Type B pancreatic cell (in vitro differentiated cells): ENCODE measurements at regions not wholly inside any gene's neighbourhood (a gene's known extent, or its start where the extent isn't known, plus 50 kb on each side); places are given as distances from the start of the nearest gene placed in this dataset.

Source experiments
- DNase-seq: peaks from one replicate; pipeline ENCODE4 v3.0.0; 2021; ENCODE audit warnings: mixed read lengths; ENCODE audit not compliant: unreplicated experiment; ENCODE audit errors: extremely low spot score
- H3K27ac Mint-ChIP-seq: 2 replicates; pipeline ENCODE4 v1.8.0; 2021; ENCODE audit warnings: mild to moderate bottlenecking, mixed read lengths
- H3K27me3 Mint-ChIP-seq: 2 replicates; pipeline ENCODE4 v1.8.0; 2021; ENCODE audit warnings: mixed read lengths
- H3K36me3 Mint-ChIP-seq: 2 replicates; pipeline ENCODE4 v1.8.0; 2021; ENCODE audit warnings: mixed read lengths
- H3K4me1 Mint-ChIP-seq: one replicate; pipeline ENCODE4 v1.8.0; 2021; ENCODE audit warnings: mixed read lengths; ENCODE audit not compliant: unreplicated experiment
- H3K4me3 Mint-ChIP-seq: 2 replicates; pipeline ENCODE4 v1.8.0; 2021; ENCODE audit warnings: mild to moderate bottlenecking, mixed read lengths
- H3K9me3 Mint-ChIP-seq: 2 replicates; pipeline ENCODE4 v1.8.0; 2021; ENCODE audit warnings: mixed read lengths
- CTCF ChIP-seq: fragments of 200-600 bp; sonication (generic); conservative IDR thresholded peaks from 2 replicates; pipeline ENCODE4 v1.5.0; 2021; ENCODE audit warnings: antibody characterized with exemption, mild to moderate bottlenecking

GRCh38 chr5:125829349-125829748, 593.9 kb upstream of the GRAMD2B start:
- Mint-ChIP-seq H3K27ac (no peak overlapping the region), H3K27me3 (peaks cover 10% of the 10 kb centered on the region), H3K4me1 (peaks cover under 1% of the 10 kb centered on the region), H3K9me3 (peaks cover 21% of the 10 kb centered on the region), H3K4me3 (no peak overlapping the region), H3K36me3 (no peaks in the 10 kb centered on the region)
- DNase-seq, result no peak
- no peak for TF ChIP-seq CTCF

- Mint-ChIP-seq H3K27me3 (peaks cover 12% of the 10 kb centered on the region), H3K36me3 (no peaks in the 10 kb centered on the region), H3K4me3 (no peak overlapping the region), H3K9me3 (peaks cover 9% of the 10 kb centered on the region), H3K4me1 (peaks cover 14% of the 10 kb centered on the region), H3K27ac (no peak overlapping the region)
- no peak for TF ChIP-seq CTCF
- DNase-seq, result no peak
Measured at GRCh38 chr5:125833398-125833797, 589.8 kb upstream of the GRAMD2B start.

GRCh38 chr5:125834438-125835115, 588.6 kb upstream of the GRAMD2B start:
- TF ChIP-seq CTCF, result no peak
- no peak for DNase-seq
- peaks cover 12% of the 10 kb centered on the region for H3K27me3 Mint-ChIP-seq
- peaks cover 9% of the 10 kb centered on the region for H3K9me3 Mint-ChIP-seq
- no peaks in the 10 kb centered on the region for H3K36me3 Mint-ChIP-seq
- H3K27ac Mint-ChIP-seq, result peak overlapping the region; percentile 24
- H3K4me1 Mint-ChIP-seq, result peaks cover 14% of the 10 kb centered on the region
- H3K4me3 Mint-ChIP-seq, result peak overlapping the region; percentile 16

- no peak overlapping the region for H3K27ac Mint-ChIP-seq
- H3K4me1 Mint-ChIP-seq, result peaks cover 14% of the 10 kb centered on the region
- no peak for DNase-seq
- H3K36me3 Mint-ChIP-seq, result no peaks in the 10 kb centered on the region
- H3K9me3 Mint-ChIP-seq, result peaks cover 9% of the 10 kb centered on the region
- H3K4me3 Mint-ChIP-seq, result peak overlapping the region; percentile 11
- H3K27me3 Mint-ChIP-seq, result peaks cover 8% of the 10 kb centered on the region
- peak; percentile 84 for TF ChIP-seq CTCF
Measured at GRCh38 chr5:125835293-125836172, 587.7 kb upstream of the GRAMD2B start.

- Mint-ChIP-seq H3K36me3 (no peaks in the 10 kb centered on the region), H3K4me1 (peaks cover 14% of the 10 kb centered on the region), H3K27ac (no peak overlapping the region), H3K9me3 (peaks cover 5% of the 10 kb centered on the region), H3K4me3 (no peak overlapping the region), H3K27me3 (peaks cover 8% of the 10 kb centered on the region)
- no peak for TF ChIP-seq CTCF
- DNase-seq, result no peak
Measured at GRCh38 chr5:125836256-125836655, 587.0 kb upstream of the GRAMD2B start.
